Posterior cingulate gyrus (tissue), 11 donors: ENCODE measurements at regions not wholly inside any gene's neighbourhood (a gene's known extent, or its start where the extent isn't known, plus 50 kb on each side); places are given as distances from the start of the nearest gene placed in this dataset.
A peak's percentile ranks its signal among the peaks of the same experiment; 100 is the strongest.

Experiments
- DNase-seq, 10 donors: peaks; one replicate each; pipeline versions ENCODE4 v3.0.0 to v3.0.0-alpha.2; 2020 to 2021; ENCODE audit warnings: mixed read lengths in 3 of 10
- intact Hi-C: fragments of 100-400 bp; cut with DNase I; formaldehyde crosslinking; loops from one replicate; pipeline ENCODE4 v1.15.1; 2023

DNA sequence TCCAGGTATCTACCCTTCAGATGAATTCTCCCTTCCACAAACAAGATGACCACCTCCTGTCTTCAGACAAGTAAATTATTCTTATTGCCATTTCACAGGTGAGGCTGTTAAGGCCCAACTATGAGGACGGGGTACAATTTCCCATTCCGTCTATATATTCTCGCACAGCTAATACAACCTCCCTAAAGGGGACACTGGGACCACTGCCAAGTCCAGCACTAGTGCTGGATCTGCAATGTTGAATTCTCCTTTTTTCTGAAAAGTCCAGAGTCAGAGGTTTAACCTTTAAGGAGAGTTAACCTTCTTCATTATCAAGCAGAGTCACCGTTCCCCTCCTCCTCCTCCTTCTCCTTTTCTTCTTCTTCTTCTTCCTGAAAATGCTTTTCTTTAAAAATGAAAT, 130.4 kb upstream of the PARP11 start:
- no peak for DNase-seq
- intact Hi-C loops: no loop called here

DNA sequence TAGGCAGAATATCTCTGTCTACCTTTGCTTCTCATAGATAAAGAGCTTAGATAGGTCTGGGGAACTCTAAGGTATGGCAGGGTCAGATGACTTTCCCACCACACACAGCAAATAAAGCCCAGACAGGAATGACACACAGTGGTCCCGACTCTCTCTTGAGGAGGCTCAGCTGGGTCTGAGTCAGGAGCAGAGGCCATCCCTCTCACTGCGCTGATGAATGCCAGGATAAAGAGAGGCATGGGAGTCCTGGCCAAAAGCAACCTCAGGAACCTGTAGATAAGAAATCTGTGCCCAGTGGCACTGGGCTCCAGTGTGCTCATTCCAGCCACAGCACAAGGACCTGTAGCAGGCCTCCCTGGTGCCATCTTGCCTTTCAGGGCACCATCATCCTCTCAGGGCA, 129.4 kb upstream of the PARP11 start:
- no peak for DNase-seq
- intact Hi-C loops: no loop called here

DNA sequence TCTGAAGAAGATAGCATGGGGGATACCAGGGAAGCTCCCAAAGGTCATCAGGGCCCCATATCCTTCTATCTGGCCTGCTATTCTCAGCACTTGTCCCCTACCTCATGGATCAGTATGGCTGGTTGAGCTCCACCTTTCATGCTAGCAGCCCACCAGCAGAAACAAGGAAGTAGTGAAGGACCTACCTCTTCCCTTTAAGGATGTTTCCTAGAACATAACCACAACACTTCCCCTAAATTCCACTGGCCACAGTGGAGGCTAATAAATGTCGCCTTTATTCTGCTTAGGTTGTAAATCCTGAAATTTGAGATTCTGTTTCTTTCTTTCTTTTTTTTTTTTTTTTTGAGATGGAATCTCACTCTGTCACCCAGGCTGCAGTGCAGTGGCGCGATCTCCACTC, 128.6 kb upstream of the PARP11 start:
- intact Hi-C loops: no loop called here
- no peak for DNase-seq

DNA sequence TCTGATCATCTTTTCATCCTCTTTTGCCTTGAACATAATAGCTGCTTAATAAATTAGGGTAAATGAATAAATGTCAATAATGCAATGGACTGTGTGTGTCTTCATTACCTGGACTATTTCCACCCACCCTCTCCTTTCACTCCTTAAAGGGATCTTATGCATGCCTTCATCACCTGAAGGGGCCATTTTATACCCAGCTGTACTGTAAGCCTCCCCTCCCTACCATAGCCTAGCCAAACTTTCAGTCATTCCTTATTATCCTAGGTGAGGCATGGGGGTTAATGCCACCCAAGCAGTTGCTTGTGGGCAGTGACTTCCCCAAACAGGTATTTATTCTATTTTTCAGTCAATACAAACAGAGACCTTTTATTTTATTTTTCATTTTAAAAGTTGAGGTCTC, 127.8 kb upstream of the PARP11 start:
- no peak for DNase-seq
- intact Hi-C loops: no loop called here

DNA sequence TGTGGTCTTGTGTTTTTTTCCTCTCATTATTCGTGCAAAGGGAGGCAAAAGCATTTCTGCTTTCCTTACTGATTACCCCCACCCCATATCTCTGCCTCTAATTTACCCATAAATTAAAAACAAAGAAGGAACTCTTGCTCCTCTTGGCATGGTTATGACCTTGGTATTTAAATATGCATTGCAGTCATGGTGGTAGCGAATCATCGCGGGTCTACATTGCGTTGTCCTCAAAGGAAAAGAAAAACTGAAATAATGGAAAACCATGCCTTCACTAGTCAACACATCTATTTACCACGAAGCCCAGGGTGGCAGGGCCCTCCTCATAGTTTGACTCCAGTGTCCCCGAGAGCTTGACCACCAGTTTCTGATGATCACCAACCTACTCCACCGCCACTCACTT, 126.7 kb upstream of the PARP11 start:
- DNase-seq: no peak
- intact Hi-C loops: loop anchor here (2.0 to 5.0 kb wide), 3 partner anchors 37 to 277 kb away; no protein-coding TSS in a partner anchor

DNA sequence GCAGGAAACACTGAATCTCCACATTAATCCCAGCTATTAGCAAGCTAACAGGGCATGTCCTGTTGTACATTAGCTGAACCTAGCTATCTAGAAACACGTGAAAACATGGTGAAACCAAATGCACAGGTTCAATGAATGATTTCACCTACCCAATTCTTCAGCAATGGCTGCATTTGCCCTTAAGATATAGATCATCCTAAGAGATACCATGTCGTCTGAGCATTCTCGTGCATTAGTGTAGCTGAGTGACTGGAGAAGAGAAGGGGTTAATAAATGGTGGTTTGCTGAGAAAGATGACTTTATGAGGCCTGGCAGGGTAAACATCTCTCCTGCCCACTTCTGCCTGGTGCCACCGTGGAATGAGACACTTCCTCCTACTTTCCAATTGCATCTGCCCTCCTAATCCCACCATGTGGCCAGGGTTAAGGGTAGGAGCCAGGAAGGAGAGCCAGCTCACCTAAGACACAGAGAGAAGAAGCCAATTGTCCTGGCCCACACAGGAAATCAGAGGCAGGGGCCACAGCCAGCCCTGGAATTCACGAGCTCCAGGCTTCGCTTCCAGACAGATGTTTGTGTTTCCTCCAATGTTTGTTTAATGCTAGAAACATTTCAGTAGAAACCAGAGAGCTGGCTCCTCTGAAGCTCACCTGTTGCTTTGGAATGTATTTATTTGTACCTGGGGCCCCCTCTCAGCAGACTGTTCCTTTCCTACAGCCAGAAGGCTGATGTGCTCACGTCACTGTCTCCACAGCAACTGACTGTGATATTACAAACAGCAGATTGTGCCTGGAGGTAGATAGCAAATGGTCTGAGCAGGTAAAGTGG, 126.0 kb upstream of the PARP11 start:
- no peak for DNase-seq
- intact Hi-C loops: loop anchor here (2.0 to 5.0 kb wide), 3 partner anchors 38 to 278 kb away; no protein-coding TSS in a partner anchor

DNA sequence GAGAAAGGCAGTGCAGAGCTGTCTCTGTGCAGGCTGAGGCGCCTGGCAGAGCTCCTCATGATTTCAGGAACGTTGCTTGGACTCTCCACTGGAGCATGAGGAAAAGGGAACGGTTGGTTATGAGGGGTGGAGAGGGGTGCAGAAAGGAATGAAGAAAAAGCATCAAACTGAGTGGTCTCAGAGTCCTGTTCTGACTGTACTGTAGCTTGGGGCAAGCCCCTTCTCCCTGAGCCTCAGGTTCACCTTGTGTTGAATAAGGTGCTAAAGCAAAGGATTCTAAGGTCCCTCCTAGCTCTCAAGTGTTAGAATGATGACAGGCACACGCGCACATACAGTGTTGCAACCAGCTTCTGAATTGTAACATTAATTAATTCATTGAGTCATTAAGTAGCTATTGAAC, 125.2 kb upstream of the PARP11 start:
- DNase-seq: no peak
- intact Hi-C loops: loop anchor here (2.0 to 5.0 kb wide), 3 partner anchors 39 to 278 kb away; no protein-coding TSS in a partner anchor

DNA sequence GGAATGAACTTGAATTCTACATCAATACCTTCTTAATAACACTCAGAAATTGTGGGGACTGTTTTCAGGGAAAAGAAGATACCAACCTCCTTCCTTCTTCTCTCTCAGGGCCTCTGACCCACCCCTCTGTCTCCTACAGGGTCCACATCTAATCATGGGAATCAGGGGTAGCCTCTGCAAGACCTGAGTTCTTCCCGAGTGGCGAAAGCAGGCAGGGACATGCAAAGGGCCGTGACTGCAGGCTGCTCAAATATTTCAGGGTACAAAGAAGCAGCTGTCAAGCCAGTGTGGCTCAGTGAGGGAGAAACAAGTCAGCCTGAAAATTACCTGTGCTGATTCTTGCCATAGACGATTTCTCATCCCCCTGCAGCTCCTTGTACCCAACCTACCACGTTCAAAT, 123.1 kb upstream of the PARP11 start:
- DNase-seq: no peak
- intact Hi-C loops: loop anchor here (5.0 kb wide), 2 partner anchors 41 to 261 kb away; no protein-coding TSS in a partner anchor

DNA sequence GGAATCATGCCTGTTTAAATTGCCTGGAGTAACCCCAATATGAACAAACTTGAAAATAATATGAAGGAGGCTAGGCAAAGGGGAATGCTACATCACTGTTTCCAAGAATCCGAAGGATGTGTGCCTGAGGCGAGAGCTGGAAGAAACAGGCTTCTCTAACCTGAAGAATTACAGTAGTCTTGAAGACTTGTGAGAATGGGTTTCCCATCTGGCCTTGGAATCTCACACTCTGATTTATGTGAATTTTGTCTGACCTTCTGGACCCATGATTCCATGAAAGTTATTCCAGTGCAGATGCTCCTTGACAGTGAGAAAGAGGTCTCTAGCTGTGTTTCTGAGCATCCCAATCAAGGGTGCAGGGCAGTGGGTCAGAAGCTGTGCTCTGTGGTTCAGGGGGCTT, 122.1 kb upstream of the PARP11 start:
- DNase-seq: no peak
- intact Hi-C loops: loop anchor here (5.0 kb wide), 2 partner anchors 42 to 262 kb away; no protein-coding TSS in a partner anchor

DNA sequence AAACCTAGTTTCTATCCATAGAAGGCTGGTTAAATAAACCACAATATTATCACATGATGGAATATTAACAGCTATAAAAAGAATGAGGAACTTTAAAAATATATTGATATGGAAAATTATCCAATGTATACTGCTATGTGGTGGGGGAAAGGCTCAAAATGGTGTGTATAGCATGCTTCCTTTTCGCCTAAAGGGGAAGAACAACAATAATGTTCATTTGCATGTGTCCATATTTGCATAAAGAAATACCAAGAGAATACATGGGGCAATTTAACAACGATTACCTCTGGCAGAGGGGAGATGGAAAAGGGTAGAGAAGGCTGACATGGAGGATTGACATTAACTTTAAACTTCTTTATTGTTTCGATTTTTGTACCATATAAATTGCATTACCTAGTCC, 121.3 kb upstream of the PARP11 start:
- intact Hi-C loops: no loop called here
- no peak for DNase-seq

DNA sequence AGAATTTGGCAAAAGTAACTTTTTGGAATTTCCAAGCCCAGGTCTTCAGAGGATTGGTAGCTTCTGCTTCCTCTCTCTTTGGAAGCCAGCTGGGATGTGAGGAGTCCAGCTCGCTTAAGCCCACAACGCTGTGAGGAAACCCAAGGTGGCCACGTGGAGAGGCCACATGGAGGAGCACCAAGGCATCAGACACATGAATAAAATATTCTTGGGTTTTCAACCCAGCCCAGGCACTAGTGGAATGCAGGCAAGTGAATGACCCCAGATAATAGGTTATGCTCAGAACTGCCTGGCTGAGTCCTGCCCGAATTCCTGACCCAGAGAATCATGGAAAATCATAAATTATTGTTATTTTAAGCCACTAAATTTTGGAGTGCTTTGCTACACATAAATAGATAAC, 119.7 kb upstream of the PARP11 start:
- intact Hi-C loops: no loop called here
- no peak for DNase-seq

DNA sequence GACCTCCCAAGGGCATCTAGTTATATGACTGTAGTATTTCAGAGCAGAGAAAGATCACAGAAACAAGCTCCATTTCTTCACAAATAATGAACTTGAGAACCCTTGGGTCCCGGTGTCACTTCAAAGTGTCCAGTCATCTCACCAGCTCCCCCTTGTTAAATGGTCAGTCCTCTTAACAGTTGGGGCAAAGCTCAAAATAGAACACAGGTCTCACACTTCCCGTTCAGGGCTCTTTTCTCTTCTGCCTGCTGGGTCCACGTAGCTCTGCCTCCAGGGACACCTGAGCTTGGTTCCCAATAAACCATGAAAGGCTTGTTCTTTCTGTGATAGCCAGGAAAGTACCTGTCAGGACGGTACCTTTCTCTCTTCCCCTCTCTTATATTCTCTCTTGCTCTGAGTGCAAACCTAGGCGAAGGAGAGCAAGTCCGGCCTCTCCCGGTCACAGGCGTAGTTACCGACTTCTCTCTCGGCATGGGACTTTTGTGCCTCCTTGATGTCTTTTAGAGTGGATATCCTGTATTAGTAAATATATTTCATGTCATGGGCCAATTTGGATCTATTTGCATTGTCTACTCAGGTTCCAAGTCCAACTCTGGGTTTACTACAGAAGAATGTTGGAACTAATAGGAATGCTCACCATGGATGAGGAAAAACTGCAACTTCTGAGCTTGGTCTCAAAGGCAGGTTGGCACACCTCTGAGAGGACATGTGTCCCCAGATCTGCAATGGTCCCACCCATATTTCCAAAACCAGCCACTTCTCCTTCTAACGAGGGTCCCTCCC, 118.8 kb upstream of the PARP11 start:
- DNase-seq: no peak
- intact Hi-C loops: no loop called here

DNA sequence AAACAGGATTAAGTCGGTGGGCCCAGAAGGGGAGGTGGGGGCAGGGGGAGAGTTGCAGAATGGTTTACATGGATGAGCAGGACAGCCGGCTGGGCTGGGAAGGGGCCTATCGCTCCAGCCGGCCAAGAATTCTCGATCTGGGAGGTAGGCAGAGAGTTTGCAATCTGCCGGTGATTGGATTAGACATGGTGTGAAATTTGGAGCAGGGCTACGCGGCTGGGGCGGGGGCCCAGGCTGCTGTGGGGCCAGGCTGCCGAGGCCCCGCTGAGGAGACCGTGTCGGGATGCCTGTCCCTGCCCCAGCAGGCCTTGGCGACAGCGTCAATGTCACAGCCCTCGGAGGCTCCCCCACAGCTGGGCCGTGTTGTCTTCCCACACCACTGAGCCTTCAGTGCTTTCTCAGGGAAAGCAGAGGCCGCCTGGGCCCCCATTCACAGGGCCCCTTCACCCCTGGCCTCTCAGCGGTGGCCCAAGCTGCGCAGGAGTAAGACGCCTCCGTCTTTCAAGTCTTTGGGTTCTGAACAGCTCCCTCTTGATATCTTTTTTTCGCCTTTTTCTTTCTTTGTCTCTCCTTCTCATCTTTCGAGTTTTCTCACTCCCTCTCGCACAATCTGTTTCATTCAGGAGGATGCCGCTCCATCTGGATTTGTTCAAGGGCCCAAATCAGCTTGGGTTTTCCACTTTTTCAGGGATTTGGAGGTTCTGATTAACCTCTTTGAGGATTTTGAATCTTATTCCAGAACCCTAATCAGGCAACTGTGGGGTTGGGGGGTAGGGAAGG, 117.5 kb upstream of the PARP11 start:
- DNase-seq: peak in 2 of 10 donors; percentile 8 to 84
- intact Hi-C loops: no loop called here

DNA sequence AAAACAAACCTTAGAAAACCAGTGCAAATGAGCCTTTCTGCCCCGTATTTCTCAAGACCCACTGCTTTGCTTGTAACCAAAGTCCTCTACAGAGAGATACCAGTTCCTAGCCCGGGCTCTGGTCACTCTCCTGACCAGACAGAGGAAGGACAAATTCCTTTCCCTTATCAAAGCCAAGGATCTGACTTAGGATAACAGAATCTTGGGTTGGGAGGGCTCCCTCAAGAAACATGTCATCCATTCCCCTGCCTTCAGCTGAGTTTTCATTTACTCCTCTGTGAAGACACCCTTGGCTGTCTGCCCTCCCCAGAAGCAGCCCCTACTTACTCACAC, 116.0 kb upstream of the PARP11 start:
- intact Hi-C loops: no loop called here
- no peak for DNase-seq

DNA sequence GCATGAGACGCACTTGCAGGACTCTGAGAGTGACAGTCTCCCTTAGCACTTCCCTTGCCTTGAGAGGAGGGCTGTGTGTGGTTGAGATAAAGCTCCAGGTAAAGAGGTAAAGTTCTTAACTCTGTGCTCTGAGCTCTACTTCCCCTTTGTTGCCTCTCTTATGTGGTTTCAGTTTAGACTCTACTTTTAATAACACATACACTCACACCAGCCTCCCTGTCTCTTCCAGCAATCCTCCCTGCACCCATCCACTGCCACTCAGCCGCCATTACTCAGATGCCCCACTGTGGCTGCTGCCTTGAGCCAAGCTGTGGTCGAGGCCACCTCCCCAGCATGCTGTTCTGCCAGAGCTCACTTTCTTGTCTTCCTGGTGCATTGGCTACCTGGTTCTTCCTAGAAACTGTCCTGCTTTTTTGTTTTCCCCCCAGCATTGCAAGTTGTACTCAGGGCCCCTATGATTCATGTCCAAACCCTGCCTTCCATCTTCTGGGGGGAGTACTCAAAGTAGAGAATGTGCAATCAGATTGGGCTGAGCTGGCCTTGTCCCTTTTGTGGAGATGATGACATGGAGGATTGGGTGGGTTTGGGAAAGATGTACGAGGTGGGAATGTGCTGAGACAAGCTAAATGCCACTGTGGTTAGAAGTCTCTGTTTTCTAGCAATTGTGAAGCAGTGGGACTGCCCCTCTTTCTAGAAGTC, 115.5 kb upstream of the PARP11 start:
- DNase-seq: no peak
- intact Hi-C loops: no loop called here

DNA sequence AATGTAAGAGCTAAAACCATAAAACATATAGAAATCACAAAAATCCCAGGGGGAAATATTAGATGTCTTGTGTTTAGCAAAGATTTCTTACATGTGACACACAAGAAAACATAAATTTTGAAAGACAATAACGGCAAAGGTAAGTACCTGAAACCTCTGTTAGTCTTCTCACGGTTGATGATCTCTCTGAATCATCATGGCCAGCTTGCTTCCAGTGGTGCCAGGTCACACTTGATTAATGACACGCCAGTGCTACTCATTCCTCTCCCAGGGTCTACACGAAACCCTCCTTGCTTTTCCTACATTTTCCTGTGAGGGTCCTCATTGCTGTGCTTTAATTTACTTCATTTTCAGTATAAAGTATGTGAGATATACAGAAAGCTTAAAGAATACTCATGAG, 114.4 kb upstream of the PARP11 start:
- no peak for DNase-seq
- intact Hi-C loops: no loop called here

DNA sequence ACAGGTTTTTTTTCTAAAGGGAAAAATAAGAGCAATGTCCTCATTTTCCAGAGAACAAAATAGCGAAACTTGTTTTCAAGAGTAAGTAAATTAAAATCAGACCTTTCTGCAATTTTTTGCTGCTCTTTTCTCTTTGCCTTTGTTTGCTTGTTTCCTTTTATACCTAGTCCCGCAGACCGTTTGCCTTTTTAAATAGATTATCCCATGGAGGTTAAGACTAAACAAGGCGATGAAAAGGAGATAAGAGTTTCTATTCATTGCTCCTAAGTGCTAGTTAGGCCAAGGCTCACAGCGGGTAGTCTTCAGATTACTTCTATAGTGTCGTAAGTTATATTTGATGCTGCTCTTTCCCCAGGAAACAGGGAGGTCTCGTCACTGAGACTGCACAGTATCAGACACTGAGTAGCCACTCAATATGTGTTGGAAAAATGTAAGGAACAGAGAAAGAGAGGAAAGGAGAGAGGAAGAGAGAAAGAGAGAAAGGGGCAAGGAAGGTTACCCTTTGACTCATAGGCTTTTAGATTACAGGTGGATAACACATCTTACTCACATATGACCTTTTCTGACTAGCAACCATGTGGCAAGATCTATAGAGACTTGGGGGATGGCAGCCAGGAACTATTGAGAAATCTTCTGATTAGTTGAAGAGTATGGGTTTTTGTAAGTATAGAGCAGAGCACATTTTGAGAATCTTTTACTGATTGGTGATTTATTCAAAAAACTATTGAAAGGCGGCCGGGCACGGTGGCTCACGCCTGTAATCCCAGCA, 107.5 kb upstream of the PARP11 start:
- DNase-seq: no peak

DNA sequence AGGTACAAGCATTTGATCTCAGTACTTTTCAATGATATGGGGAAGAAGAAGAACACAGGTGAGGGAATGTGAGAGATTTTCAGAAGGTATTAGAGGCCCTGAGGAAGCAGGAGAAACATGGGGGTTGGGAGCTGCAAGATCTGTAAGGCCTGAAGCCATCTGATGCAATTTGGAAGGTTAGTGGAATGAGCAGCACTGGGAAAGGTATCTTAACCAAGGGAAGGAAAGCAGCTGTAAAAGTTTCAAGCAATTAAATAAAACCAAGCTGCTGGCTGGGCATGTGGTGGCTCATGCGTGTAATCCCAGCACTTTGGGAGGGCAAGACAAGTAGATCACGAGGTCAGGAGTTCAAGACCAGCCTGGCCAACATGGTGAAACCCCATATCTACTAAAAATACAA, 104.4 kb upstream of the PARP11 start:
- intact Hi-C loops: no loop called here
- no peak for DNase-seq

More for the DNA sequence above, 107.5 kb upstream of the PARP11 start:
- intact Hi-C loops: no loop called here

DNA sequence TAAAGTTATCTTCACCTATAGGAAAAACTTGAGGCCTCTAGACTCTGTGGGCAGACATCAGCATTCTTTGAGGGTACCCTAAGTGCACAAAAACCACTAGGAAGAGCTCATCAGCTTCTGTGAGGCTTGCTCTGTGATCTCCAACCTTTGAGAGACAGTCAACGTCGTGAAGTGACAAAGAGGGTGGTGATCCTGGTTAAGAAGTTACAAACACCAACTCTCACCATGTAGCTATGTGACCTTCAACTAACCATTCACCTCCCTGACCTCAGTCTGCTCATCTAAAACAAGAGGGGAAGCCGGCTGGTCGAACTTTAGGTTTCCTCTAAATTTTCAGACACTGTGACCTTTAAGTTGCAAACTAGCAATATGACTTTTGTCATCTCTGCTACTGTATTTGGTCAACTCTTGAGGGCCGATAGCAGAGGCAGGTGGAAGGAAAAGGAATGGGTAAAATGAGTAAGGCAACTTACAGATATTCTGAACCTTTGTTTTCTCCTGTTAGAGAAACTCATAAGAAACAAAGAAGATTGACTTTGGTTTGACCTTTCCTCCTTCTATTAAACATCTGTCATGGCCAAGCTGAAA, 103.2 kb upstream of the PARP11 start:
- no peak for DNase-seq
- intact Hi-C loops: no loop called here
